SH-SY5Y (cell line): ENCODE measurements at regions not wholly inside any gene's neighbourhood (a gene's known extent, or its start where the extent isn't known, plus 50 kb on each side); places are given as distances from the start of the nearest gene placed in this dataset.

Source experiments
- GATA2 ChIP-seq: IDR thresholded peaks from 2 replicates; pipeline ENCODE4 v1.6.1; 2011; ENCODE audit warnings: mild to moderate bottlenecking, low read depth, low read length
- GATA3 ChIP-seq: IDR thresholded peaks from 2 replicates; pipeline ENCODE4 v1.6.1; 2011; ENCODE audit warnings: low read depth, mild to moderate bottlenecking, low read length, moderate library complexity

DNA sequence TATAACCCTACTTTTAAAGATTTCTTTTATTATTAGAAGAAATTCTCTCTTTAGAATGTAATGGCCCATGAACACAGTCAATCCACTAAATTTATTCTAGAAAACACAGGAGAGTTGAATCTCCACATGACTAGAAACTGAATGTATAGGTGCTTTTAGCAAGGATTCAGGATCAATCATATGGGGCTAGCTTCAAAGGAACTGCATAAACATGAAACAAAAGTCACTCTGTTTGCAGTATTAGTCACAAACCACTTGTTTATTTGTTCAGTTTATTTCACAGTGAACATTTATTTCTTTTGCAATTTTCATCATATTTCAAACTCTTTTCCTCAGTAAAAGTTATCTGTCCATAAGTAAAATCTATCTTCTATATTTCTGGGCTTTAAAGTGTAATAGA is 1604.6 kb downstream of the PCDH18 start:
- no peak for TF ChIP-seq GATA2
- TF ChIP-seq GATA3, result no peak
